Testis (tissue), 2 donors: ENCODE measurements at regions not wholly inside any gene's neighbourhood (a gene's known extent, or its start where the extent isn't known, plus 50 kb on each side); places are given as distances from the start of the nearest gene placed in this dataset.

Experiments
- POLR2A ChIP-seq: fragments of 450-650 bp; IDR thresholded peaks from one replicate; pipeline ENCODE4 v1.6.1; 2017; ENCODE audit warnings: antibody characterized with exemption, mild to moderate bottlenecking, moderate library complexity
- TF ChIP-seq, protein P1 (sequence below), 3 experiments: fragments of 450-650 bp in 2 of 3; fragments of 200-600 bp in 1 of 3; sonication (generic) in 1 of 3; IDR thresholded peaks; one replicate each; pipeline ENCODE4 v1.5.1; 2016 to 2019; ENCODE audit warnings: antibody characterized with exemption in 3 of 3, mild to moderate bottlenecking in 2 of 3, moderate library complexity in 1 of 3

DNA sequence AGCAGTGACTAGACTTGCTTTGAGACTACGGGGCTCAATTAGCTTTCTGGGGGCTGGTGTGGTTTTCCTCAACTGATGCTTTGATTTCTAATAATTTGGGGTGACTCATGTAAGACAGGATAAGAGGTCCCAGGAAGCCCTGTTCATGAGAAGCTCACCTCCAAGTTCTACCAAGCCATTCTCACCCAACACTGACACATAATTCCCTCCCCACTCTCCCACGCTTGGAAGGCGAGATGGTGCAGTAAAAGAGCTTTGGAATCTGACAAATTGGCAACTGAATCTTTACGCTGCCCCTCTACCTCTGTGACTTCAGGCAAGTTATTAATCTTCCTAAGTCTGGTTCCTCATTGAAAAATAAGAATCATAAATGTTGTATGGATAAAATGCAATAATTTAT lies 299.1 kb upstream of the DUSP10 start:
- no peak for TF ChIP-seq POLR2A
- TF ChIP-seq, protein P1, sequence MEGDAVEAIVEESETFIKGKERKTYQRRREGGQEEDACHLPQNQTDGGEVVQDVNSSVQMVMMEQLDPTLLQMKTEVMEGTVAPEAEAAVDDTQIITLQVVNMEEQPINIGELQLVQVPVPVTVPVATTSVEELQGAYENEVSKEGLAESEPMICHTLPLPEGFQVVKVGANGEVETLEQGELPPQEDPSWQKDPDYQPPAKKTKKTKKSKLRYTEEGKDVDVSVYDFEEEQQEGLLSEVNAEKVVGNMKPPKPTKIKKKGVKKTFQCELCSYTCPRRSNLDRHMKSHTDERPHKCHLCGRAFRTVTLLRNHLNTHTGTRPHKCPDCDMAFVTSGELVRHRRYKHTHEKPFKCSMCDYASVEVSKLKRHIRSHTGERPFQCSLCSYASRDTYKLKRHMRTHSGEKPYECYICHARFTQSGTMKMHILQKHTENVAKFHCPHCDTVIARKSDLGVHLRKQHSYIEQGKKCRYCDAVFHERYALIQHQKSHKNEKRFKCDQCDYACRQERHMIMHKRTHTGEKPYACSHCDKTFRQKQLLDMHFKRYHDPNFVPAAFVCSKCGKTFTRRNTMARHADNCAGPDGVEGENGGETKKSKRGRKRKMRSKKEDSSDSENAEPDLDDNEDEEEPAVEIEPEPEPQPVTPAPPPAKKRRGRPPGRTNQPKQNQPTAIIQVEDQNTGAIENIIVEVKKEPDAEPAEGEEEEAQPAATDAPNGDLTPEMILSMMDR (IDR thresholded peaks at IDR 0.05): no peak
